ENCODE measurements at regions not wholly inside any gene's neighbourhood (a gene's known extent, or its start where the extent isn't known, plus 50 kb on each side); places are given as distances from the start of the nearest gene placed in this dataset.

GRCh38 chr15:59879506-59880265 lies 124.4 kb upstream of the FOXB1 start:
- H3K27me3 ChIP-seq: no peaks in the 10 kb centered on the region
- no peak for TF ChIP-seq CTCF (IDR thresholded peaks at IDR 0.05)
- no peak overlapping the region for H3K9ac ChIP-seq (ENCODE audit: low read depth in 2 of 2, low read length in 2 of 2)
- intact Hi-C loops (cut with DNase I): no loop called here
- no peak overlapping the region for H3K27ac ChIP-seq
- no peak overlapping the region for H3K4me3 ChIP-seq
- no peaks in the 10 kb centered on the region for H3K4me1 ChIP-seq
- H3K9me3 ChIP-seq: no peaks in the 10 kb centered on the region
- no peak for DNase-seq
- no peaks in the 10 kb centered on the region for H3K36me3 ChIP-seq

- Histone ChIP-seq H3K27ac (no peak overlapping the region), H3K27me3 (no peaks in the 10 kb centered on the region), H3K36me3 (no peaks in the 10 kb centered on the region), H3K9me3 (no peaks in the 10 kb centered on the region), H3K4me1 (no peaks in the 10 kb centered on the region), H3K4me3 (no peak overlapping the region), H3K9ac (ENCODE audit: low read depth in 2 of 2, low read length in 2 of 2) (no peak overlapping the region)
- intact Hi-C loops (cut with DNase I): no loop called here
- DNase-seq: no peak
- no peak for TF ChIP-seq CTCF (IDR thresholded peaks at IDR 0.05)
These were observed 128.0 kb upstream of the FOXB1 start for GRCh38 chr15:59876140-59876539.

GRCh38 chr15:59873644-59874272 lies 130.4 kb upstream of the FOXB1 start:
- no peak for DNase-seq
- TF ChIP-seq CTCF (IDR thresholded peaks at IDR 0.05): no peak
- Histone ChIP-seq H3K36me3 (no peaks in the 10 kb centered on the region), H3K4me3 (no peak overlapping the region), H3K27ac (no peak overlapping the region), H3K9me3 (no peaks in the 10 kb centered on the region), H3K27me3 (no peaks in the 10 kb centered on the region), H3K9ac (ENCODE audit: low read depth in 2 of 2, low read length in 2 of 2) (no peak overlapping the region), H3K4me1 (no peaks in the 10 kb centered on the region)
- intact Hi-C loops (cut with DNase I): no loop called here

- Histone ChIP-seq H3K27me3 (no peaks in the 10 kb centered on the region), H3K36me3 (no peaks in the 10 kb centered on the region), H3K9ac (ENCODE audit: low read depth in 2 of 2, low read length in 2 of 2) (no peak overlapping the region), H3K9me3 (no peaks in the 10 kb centered on the region), H3K4me3 (no peak overlapping the region), H3K27ac (no peak overlapping the region), H3K4me1 (no peaks in the 10 kb centered on the region)
- no peak for DNase-seq
- intact Hi-C loops (cut with DNase I): no loop called here
- no peak for TF ChIP-seq CTCF (IDR thresholded peaks at IDR 0.05)
These were observed 136.8 kb upstream of the FOXB1 start for GRCh38 chr15:59867086-59867855.

GRCh38 chr15:59866642-59867041 lies 137.5 kb upstream of the FOXB1 start:
- Histone ChIP-seq H3K9ac (ENCODE audit: low read depth in 2 of 2, low read length in 2 of 2) (no peak overlapping the region), H3K4me1 (no peaks in the 10 kb centered on the region), H3K36me3 (no peaks in the 10 kb centered on the region), H3K27me3 (no peaks in the 10 kb centered on the region), H3K27ac (no peak overlapping the region), H3K4me3 (no peak overlapping the region), H3K9me3 (no peaks in the 10 kb centered on the region)
- intact Hi-C loops (cut with DNase I): no loop called here
- TF ChIP-seq CTCF (IDR thresholded peaks at IDR 0.05): no peak
- no peak for DNase-seq

All from colonic mucosa (tissue), 4 donors.